Neural progenitor cell (in vitro differentiated cells): ENCODE measurements at regions not wholly inside any gene's neighbourhood (a gene's known extent, or its start where the extent isn't known, plus 50 kb on each side); places are given as distances from the start of the nearest gene placed in this dataset.

Experiments used
- EZH2phosphoT487 ChIP-seq: fragments of 200-600 bp; sonication (generic); IDR thresholded peaks from 2 replicates; pipeline ENCODE4 v1.6.1; 2017; ENCODE audit warnings: antibody characterized with exemption
- TF ChIP-seq, protein P1 (sequence below): fragments of 200-600 bp; sonication (generic); IDR thresholded peaks from 2 replicates; pipeline ENCODE4 v1.5.1; 2017; ENCODE audit warnings: antibody characterized with exemption, mild to moderate bottlenecking

DNA sequence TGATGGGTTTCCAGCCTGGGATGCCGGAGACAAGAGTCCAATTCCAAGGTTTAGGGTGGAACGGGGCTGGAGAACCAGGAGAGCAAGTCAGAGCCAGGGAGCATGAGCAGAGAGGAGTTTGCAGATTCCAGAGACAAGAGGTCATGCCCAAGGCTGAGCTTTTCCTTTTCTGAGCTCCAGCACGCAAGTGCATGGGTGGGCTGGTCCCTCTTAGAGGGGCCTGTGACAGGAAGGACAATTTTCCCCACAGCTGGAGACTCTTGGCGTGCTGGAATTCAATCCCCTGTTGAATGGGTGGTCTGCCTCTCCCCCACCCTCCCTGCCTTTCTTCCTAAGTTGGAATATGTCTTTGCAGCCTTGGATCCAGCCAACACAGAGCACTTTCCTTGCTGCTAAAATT, 431.9 kb downstream of the BCL11B start:
- TF ChIP-seq, protein P1, sequence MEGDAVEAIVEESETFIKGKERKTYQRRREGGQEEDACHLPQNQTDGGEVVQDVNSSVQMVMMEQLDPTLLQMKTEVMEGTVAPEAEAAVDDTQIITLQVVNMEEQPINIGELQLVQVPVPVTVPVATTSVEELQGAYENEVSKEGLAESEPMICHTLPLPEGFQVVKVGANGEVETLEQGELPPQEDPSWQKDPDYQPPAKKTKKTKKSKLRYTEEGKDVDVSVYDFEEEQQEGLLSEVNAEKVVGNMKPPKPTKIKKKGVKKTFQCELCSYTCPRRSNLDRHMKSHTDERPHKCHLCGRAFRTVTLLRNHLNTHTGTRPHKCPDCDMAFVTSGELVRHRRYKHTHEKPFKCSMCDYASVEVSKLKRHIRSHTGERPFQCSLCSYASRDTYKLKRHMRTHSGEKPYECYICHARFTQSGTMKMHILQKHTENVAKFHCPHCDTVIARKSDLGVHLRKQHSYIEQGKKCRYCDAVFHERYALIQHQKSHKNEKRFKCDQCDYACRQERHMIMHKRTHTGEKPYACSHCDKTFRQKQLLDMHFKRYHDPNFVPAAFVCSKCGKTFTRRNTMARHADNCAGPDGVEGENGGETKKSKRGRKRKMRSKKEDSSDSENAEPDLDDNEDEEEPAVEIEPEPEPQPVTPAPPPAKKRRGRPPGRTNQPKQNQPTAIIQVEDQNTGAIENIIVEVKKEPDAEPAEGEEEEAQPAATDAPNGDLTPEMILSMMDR, result no peak
- no peak for TF ChIP-seq EZH2phosphoT487
